ENCODE measurements at regions not wholly inside any gene's neighbourhood (a gene's known extent, or its start where the extent isn't known, plus 50 kb on each side); places are given as distances from the start of the nearest gene placed in this dataset.
"Not testable (repeated sequence)": the region's sequence is repeated elsewhere in the genome, so short reads cannot be mapped to it uniquely, and the experiment has no call there.

DNA sequence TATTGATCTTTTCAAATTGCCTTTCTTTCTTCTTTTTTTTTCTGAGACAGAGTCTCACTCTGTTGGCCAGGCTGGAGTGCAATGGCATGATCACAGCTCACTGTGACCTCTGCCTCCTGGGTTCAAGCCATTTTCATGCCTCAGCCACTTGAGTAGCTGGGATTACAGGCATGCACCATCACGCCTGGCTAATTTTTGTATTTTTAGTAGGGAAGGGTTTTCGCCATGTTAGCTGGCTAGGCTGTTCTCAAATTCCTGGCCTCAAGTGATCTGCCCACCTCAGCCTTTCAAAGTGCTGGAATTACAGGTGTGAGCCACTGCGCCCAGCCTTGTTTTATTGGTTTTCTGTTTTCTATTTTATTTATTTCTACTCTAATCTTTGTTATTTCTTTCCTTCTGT, 82.7 kb upstream of the NUDT6 start:
- not testable (repeated sequence) for TF ChIP-seq EZH2 (IDR thresholded peaks at IDR 0.05; ENCODE audit: borderline replicate concordance, low read depth, low read length, poor library complexity, severe bottlenecking)
- TF ChIP-seq, protein P1, sequence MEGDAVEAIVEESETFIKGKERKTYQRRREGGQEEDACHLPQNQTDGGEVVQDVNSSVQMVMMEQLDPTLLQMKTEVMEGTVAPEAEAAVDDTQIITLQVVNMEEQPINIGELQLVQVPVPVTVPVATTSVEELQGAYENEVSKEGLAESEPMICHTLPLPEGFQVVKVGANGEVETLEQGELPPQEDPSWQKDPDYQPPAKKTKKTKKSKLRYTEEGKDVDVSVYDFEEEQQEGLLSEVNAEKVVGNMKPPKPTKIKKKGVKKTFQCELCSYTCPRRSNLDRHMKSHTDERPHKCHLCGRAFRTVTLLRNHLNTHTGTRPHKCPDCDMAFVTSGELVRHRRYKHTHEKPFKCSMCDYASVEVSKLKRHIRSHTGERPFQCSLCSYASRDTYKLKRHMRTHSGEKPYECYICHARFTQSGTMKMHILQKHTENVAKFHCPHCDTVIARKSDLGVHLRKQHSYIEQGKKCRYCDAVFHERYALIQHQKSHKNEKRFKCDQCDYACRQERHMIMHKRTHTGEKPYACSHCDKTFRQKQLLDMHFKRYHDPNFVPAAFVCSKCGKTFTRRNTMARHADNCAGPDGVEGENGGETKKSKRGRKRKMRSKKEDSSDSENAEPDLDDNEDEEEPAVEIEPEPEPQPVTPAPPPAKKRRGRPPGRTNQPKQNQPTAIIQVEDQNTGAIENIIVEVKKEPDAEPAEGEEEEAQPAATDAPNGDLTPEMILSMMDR (conservative IDR thresholded peaks at IDR 0.05; ENCODE audit: low read depth, low read length) = not testable (repeated sequence)

Data from A673 (cell line).